PFSK-1 (cell line): ENCODE measurements at regions not wholly inside any gene's neighbourhood (a gene's known extent, or its start where the extent isn't known, plus 50 kb on each side); places are given as distances from the start of the nearest gene placed in this dataset.

Source experiments
- FOXP2 ChIP-seq: optimal IDR thresholded peaks from 2 replicates; pipeline ENCODE3; 2011; ENCODE audit warnings: borderline replicate concordance, control low read depth, inconsistent platforms; ENCODE audit not compliant: insufficient read depth; ENCODE audit errors: extremely low read length, extremely low read depth
- POLR2AphosphoS5 ChIP-seq: IDR thresholded peaks from 2 replicates; pipeline ENCODE4 v1.6.1; 2012; ENCODE audit warnings: low read depth, mild to moderate bottlenecking, control low read depth, low read length, moderate library complexity
- SIN3A ChIP-seq: IDR thresholded peaks from 2 replicates; pipeline ENCODE4 v1.6.1; 2012; ENCODE audit warnings: mild to moderate bottlenecking, low read length, moderate library complexity, borderline replicate concordance; ENCODE audit not compliant: insufficient read depth
- TAF1 ChIP-seq: IDR thresholded peaks from 2 replicates; pipeline ENCODE4 v1.6.1; 2012; ENCODE audit warnings: low read length, control low read depth, borderline replicate concordance; ENCODE audit not compliant: insufficient read depth
- TF ChIP-seq, protein P1 (sequence below), 2 experiments: IDR thresholded peaks; 2 replicates each; pipeline versions ENCODE4 v1.6.1 to v1.8.0; 2011 to 2012; ENCODE audit warnings: low read depth in 2 of 2, low read length in 2 of 2, control low read depth in 1 of 2, inconsistent platforms in 1 of 2, mild to moderate bottlenecking in 1 of 2, moderate library complexity in 1 of 2; ENCODE audit not compliant: insufficient read depth in 1 of 2

DNA sequence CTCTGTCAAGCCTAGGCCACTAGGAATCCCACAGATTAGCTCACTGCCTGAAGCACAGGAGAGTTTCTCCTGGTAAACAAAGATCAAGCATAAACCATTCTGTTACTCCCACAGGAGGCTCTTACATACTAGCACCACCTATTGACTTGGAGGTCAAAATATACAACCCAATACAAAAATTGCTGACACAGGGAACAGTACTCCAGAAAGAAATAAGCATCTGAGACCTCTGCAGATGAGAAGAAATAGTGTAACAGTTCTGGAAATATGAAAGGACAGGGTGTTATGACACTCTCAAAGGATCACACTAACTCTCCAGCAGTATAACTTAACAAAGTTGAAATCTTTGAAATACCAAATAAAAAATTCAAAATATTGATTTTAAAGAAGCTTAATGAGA lies 269.6 kb upstream of the ARRDC3 start:
- TF ChIP-seq TAF1 (no peak), POLR2AphosphoS5 (no peak), SIN3A (no peak), FOXP2 (no peak)
- TF ChIP-seq, protein P1, sequence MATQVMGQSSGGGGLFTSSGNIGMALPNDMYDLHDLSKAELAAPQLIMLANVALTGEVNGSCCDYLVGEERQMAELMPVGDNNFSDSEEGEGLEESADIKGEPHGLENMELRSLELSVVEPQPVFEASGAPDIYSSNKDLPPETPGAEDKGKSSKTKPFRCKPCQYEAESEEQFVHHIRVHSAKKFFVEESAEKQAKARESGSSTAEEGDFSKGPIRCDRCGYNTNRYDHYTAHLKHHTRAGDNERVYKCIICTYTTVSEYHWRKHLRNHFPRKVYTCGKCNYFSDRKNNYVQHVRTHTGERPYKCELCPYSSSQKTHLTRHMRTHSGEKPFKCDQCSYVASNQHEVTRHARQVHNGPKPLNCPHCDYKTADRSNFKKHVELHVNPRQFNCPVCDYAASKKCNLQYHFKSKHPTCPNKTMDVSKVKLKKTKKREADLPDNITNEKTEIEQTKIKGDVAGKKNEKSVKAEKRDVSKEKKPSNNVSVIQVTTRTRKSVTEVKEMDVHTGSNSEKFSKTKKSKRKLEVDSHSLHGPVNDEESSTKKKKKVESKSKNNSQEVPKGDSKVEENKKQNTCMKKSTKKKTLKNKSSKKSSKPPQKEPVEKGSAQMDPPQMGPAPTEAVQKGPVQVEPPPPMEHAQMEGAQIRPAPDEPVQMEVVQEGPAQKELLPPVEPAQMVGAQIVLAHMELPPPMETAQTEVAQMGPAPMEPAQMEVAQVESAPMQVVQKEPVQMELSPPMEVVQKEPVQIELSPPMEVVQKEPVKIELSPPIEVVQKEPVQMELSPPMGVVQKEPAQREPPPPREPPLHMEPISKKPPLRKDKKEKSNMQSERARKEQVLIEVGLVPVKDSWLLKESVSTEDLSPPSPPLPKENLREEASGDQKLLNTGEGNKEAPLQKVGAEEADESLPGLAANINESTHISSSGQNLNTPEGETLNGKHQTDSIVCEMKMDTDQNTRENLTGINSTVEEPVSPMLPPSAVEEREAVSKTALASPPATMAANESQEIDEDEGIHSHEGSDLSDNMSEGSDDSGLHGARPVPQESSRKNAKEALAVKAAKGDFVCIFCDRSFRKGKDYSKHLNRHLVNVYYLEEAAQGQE (IDR thresholded peaks at IDR 0.05; ENCODE audit: insufficient read depth in 1 of 2, low read depth in 2 of 2, low read length in 2 of 2) = no peak

DNA sequence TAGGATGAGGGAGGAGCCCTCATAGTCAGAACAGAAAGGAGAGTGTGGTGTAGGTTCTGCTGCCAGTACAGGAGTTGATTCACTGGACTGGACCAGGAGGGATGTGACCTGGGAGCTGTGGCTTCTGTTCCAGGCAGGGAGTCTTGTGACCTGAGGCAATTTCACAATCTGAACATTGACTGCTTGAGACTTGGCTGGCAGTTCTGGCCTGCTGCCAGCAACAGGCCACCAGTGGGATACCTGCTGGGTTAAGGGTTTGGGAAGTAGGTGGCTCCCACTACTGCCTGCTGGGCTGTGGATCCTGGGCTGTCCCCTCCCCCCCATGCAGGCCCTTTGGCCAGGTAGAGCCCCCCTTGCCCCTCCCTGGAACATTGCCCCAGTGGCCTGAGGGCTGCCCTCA lies 268.6 kb upstream of the ARRDC3 start:
- no peak for TF ChIP-seq POLR2AphosphoS5
- no peak for TF ChIP-seq FOXP2
- TF ChIP-seq SIN3A = no peak
- TF ChIP-seq, protein P1 (IDR thresholded peaks at IDR 0.05; ENCODE audit: insufficient read depth in 1 of 2, low read depth in 2 of 2, low read length in 2 of 2) = no peak
- no peak for TF ChIP-seq TAF1

DNA sequence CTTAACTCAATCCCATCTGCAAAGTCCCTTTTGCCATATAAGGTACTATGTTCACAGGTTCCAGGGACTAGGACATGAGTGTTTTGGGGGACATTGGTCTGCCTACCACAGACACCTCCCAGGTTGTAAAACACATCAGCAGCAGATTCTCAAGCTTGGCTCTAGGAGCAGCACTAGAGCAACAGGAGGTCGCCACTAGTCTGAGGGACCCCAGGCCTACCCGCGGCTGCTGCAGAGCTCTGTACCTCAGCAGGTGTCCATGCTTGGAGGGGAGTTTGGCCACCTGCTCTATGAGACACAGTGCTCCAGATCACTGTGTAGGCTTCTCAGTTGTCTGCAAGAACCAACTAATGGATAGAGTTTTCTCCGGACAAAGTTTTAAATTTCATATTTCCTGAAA lies 262.2 kb upstream of the ARRDC3 start:
- TF ChIP-seq TAF1 = no peak
- TF ChIP-seq POLR2AphosphoS5 = no peak
- TF ChIP-seq, protein P1 (IDR thresholded peaks at IDR 0.05; ENCODE audit: insufficient read depth in 1 of 2, low read depth in 2 of 2, low read length in 2 of 2) = no peak
- TF ChIP-seq FOXP2 = no peak
- TF ChIP-seq SIN3A = no peak

DNA sequence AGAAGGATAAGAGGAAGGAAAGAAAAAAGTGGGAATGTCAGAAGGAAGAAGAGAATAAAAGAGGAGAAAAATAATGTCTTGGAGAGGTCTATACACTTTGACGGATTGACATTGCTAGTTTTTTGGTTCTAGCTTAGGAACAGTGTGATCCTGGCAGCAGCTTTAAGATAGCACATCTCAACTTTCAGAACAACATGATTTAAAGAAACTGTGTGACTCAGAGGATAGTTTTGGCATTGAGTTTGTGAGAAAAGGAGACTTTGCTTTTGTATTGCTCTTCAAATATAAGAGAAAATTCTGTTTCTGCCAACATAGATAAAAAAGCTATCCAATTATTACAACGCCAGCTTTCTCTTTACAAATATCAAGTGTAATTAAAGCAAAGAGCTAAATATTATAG lies 260.7 kb upstream of the ARRDC3 start:
- no peak for TF ChIP-seq TAF1
- no peak for TF ChIP-seq FOXP2
- no peak for TF ChIP-seq SIN3A
- TF ChIP-seq POLR2AphosphoS5 = no peak

- TF ChIP-seq POLR2AphosphoS5 = no peak
- TF ChIP-seq TAF1 = no peak
- no peak for TF ChIP-seq FOXP2
- no peak for TF ChIP-seq SIN3A
- TF ChIP-seq, protein P1 (IDR thresholded peaks at IDR 0.05; ENCODE audit: insufficient read depth in 1 of 2, low read depth in 2 of 2, low read length in 2 of 2) = no peak
These were observed 259.5 kb upstream of the ARRDC3 start for GRCh38 chr5:91642581-91642980.
